GM12891 (cell line): ENCODE measurements at regions not wholly inside any gene's neighbourhood (a gene's known extent, or its start where the extent isn't known, plus 50 kb on each side); places are given as distances from the start of the nearest gene placed in this dataset.
"Not testable (repeated sequence)": the region's sequence is repeated elsewhere in the genome, so short reads cannot be mapped to it uniquely, and the experiment has no call there.

Source experiments
- DNase-seq: peaks from one replicate; pipeline ENCODE4 v3.0.0; 2011; ENCODE audit warnings: low spot score; ENCODE audit not compliant: insufficient read length
- FAIRE-seq: peaks from 2 replicates; lab custom pipeline; 2011; peaks lifted over from hg19 to GRCh38; lab: Jason Lieb, UNC
- PAX5 ChIP-seq: IDR thresholded peaks from 2 replicates; pipeline ENCODE4 v1.6.1; 2011; ENCODE audit warnings: low read length, moderate library complexity, mild to moderate bottlenecking; ENCODE audit not compliant: insufficient read depth, severe bottlenecking
- POLR2A ChIP-seq: IDR thresholded peaks from 2 replicates; pipeline ENCODE4 v1.6.1; 2011; ENCODE audit warnings: low read depth, low read length, control low read depth
- POLR2AphosphoS5 ChIP-seq: IDR thresholded peaks from 2 replicates; pipeline ENCODE4 v1.6.1; 2011; ENCODE audit warnings: low read depth, low read length, control low read depth
- POU2F2 ChIP-seq: IDR thresholded peaks from 2 replicates; pipeline ENCODE4 v1.6.1; 2011; ENCODE audit warnings: low read depth, mild to moderate bottlenecking, control low read depth, low read length, moderate library complexity
- SPI1 ChIP-seq: IDR thresholded peaks from 2 replicates; pipeline ENCODE4 v1.6.1; 2011; ENCODE audit warnings: low read depth, low read length, control low read depth
- TAF1 ChIP-seq: IDR thresholded peaks from 2 replicates; pipeline ENCODE4 v1.6.1; 2011; ENCODE audit warnings: low read depth, low read length, control low read depth

- TF ChIP-seq POLR2A (no peak), SPI1 (no peak), TAF1 (no peak), POU2F2 (no peak), PAX5 (no peak), POLR2AphosphoS5 (no peak)
- no peak for FAIRE-seq
- no peak for DNase-seq
Measured at GRCh38 chr9:29126783-29127182, 1553.5 kb upstream of the C9orf72 start.

- TF ChIP-seq POU2F2: no peak
- no peak for TF ChIP-seq POLR2A
- no peak for TF ChIP-seq TAF1
- TF ChIP-seq POLR2AphosphoS5: no peak
- TF ChIP-seq SPI1: no peak
- no peak for TF ChIP-seq PAX5
- DNase-seq: no peak
- no peak for FAIRE-seq
Measured at GRCh38 chr9:29129763-29130162, 1556.5 kb upstream of the C9orf72 start.

- FAIRE-seq (no peak), DNase-seq (no peak)
- TF ChIP-seq POU2F2: no peak
- no peak for TF ChIP-seq TAF1
- TF ChIP-seq POLR2AphosphoS5: no peak
- no peak for TF ChIP-seq PAX5
- TF ChIP-seq SPI1: no peak
- no peak for TF ChIP-seq POLR2A
Measured at GRCh38 chr9:29144476-29144875, 1571.2 kb upstream of the C9orf72 start.

- FAIRE-seq: no peak
- TF ChIP-seq POLR2AphosphoS5 (no peak), PAX5 (no peak), SPI1 (no peak), POU2F2 (no peak), TAF1 (no peak), POLR2A (no peak)
- DNase-seq: no peak
Measured at GRCh38 chr9:29150606-29151005, 1577.3 kb upstream of the C9orf72 start.

GRCh38 chr9:29160763-29161353 lies 1587.6 kb upstream of the C9orf72 start:
- no peak for DNase-seq
- TF ChIP-seq PAX5 (no peak), POU2F2 (no peak), POLR2AphosphoS5 (no peak), SPI1 (no peak), TAF1 (no peak), POLR2A (no peak)
- no peak for FAIRE-seq

GRCh38 chr9:29174136-29174535 lies 1600.9 kb upstream of the C9orf72 start:
- no peak for FAIRE-seq
- TF ChIP-seq POU2F2: no peak
- no peak for TF ChIP-seq POLR2A
- no peak for TF ChIP-seq PAX5
- TF ChIP-seq TAF1: no peak
- no peak for TF ChIP-seq POLR2AphosphoS5
- no peak for TF ChIP-seq SPI1
- DNase-seq: no peak

- DNase-seq (no peak), FAIRE-seq (no peak)
- no peak for TF ChIP-seq POLR2A
- TF ChIP-seq POU2F2: no peak
- no peak for TF ChIP-seq POLR2AphosphoS5
- TF ChIP-seq SPI1: no peak
- TF ChIP-seq TAF1: no peak
Measured at GRCh38 chr9:29176231-29176630, 1603.0 kb upstream of the C9orf72 start.

- no peak for TF ChIP-seq PAX5
- TF ChIP-seq POU2F2: no peak
- no peak for TF ChIP-seq POLR2A
- no peak for TF ChIP-seq SPI1
- TF ChIP-seq POLR2AphosphoS5: no peak
- TF ChIP-seq TAF1: no peak
- DNase-seq: no peak
- no peak for FAIRE-seq
Measured at GRCh38 chr9:29176786-29177185, 1603.5 kb upstream of the C9orf72 start.

- DNase-seq (no peak), FAIRE-seq (no peak)
Measured at GRCh38 chr9:29183971-29184370, 1610.7 kb upstream of the C9orf72 start.

GRCh38 chr9:29188771-29189170 lies 1615.5 kb upstream of the C9orf72 start:
- FAIRE-seq: not testable (repeated sequence)

More at GRCh38 chr9:29183971-29184370, 1610.7 kb upstream of the C9orf72 start:
- no peak for TF ChIP-seq SPI1
- no peak for TF ChIP-seq POU2F2
- TF ChIP-seq TAF1: no peak
- TF ChIP-seq PAX5: no peak
- no peak for TF ChIP-seq POLR2AphosphoS5
- no peak for TF ChIP-seq POLR2A

GRCh38 chr9:29189221-29189620 lies 1615.9 kb upstream of the C9orf72 start:
- not testable (repeated sequence) for DNase-seq, FAIRE-seq

More at GRCh38 chr9:29188771-29189170, 1615.5 kb upstream of the C9orf72 start:
- DNase-seq: not testable (repeated sequence)
